SK-MEL-5 (cell line): ENCODE measurements at regions not wholly inside any gene's neighbourhood (a gene's known extent, or its start where the extent isn't known, plus 50 kb on each side); places are given as distances from the start of the nearest gene placed in this dataset.
"Not testable (repeated sequence)": the region's sequence is repeated elsewhere in the genome, so short reads cannot be mapped to it uniquely, and the experiment has no call there.

ENCODE experiments used
- DNase-seq: peaks from one replicate; pipeline ENCODE4 v3.0.0-alpha.2; 2016; ENCODE audit warnings: low read depth, low spot score
- in situ Hi-C: cut with HindIII; loops from 2 replicates; pipeline ENCODE4 v1.10.0; 2016; ENCODE audit warnings: low sequenced_read_pairs, high pct_unique_total_duplicates, low pct_unique_long_range_greater_than_20kb

DNA sequence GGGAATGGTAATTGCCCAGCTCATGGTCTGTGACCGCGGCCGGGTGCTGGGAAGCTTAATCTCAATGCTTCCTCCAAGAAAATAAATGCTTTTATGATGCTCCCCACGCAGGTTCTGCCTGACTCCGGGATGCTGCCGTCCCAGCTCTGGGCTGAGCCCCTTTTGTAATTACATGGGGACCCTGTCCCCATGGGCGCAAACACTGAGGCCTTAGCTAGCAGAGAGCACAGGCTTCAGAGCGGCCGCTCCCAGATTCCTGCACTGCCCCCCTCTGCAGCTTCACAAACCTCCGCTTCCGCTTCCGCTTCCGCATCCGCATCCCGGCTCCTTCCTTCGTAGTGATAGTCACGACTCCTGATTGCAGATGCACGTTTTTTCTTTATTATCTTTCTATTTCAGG lies 129.5 kb downstream of the KIF26A start:
- DNase-seq: no peak
- in situ Hi-C loops: no loop called here

GRCh38 chr14:104268295-104268694 lies 129.9 kb downstream of the KIF26A start:
- in situ Hi-C loops: no loop called here
- DNase-seq: no peak

- in situ Hi-C loops: no loop called here
These were observed 130.5 kb downstream of the KIF26A start for GRCh38 chr14:104268725-104269436.

DNA sequence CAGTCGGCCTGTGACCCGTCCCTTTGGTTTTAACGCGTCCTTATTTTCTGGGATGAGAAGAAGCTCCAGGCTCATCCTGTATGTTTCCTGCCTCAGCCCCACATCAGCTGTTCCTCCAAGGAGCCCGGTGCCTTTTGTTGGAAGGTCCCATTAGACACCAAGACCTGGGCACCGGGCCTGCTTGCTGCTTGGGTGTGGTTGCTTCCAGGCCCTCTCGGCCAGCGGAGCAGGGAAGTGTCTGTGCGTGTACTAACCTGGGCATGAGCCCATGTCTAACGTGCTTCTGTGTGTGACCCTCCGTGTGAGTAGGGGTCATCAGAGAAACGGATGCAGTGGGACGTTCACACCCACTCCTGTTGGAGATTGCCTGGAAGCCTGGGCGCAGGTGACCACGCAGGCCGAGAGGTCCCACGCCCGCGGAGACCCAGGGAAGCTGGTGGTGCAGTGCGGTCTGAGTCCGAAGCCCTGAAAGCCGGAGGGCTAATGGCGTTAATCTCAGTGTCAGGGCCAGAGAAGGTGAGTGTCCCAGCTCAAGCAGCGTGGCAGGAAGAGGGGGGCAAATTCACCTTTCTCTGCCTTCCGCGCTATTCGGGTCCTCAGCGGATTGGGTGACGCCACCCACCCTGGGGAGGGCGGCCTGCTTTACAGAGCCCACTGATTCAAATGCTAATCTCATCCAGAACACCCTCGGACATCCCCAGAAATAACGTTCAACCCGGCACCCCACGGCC lies 131.3 kb downstream of the KIF26A start:
- in situ Hi-C loops, DNase-seq: not testable (repeated sequence)

More at GRCh38 chr14:104268725-104269436, 130.5 kb downstream of the KIF26A start:
- no peak for DNase-seq

DNA sequence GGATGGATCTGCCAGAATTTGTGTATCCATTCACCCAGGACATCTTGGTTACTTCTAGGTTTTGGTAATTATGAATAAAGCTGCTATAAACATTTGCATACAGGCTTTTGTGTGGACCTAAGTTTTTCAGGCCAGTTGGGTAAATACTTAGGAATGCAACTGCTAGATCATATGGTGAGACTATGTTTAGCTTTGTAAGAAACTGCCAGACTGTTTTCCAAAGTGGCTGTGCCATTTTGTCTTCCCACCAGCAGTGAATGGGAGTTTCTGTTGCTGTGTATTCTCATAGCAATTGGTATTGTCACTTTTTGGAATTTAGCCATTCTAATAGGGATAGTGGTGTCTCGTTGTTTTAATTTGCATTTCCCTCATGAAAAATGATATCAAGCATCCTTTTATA lies 133.0 kb downstream of the KIF26A start:
- no peak for DNase-seq
- in situ Hi-C loops: no loop called here

GRCh38 chr14:104274806-104275205 lies 136.4 kb downstream of the KIF26A start:
- in situ Hi-C loops: no loop called here

GRCh38 chr14:104277416-104278213 lies 139.2 kb downstream of the KIF26A start:
- in situ Hi-C loops: no loop called here
- no peak for DNase-seq

More at GRCh38 chr14:104274806-104275205, 136.4 kb downstream of the KIF26A start:
- DNase-seq: no peak

- in situ Hi-C loops: no loop called here
- DNase-seq: no peak
These were observed 139.8 kb downstream of the KIF26A start for GRCh38 chr14:104278214-104278534.

GRCh38 chr14:104280085-104280901 lies 141.9 kb downstream of the KIF26A start:
- in situ Hi-C loops: no loop called here

DNA sequence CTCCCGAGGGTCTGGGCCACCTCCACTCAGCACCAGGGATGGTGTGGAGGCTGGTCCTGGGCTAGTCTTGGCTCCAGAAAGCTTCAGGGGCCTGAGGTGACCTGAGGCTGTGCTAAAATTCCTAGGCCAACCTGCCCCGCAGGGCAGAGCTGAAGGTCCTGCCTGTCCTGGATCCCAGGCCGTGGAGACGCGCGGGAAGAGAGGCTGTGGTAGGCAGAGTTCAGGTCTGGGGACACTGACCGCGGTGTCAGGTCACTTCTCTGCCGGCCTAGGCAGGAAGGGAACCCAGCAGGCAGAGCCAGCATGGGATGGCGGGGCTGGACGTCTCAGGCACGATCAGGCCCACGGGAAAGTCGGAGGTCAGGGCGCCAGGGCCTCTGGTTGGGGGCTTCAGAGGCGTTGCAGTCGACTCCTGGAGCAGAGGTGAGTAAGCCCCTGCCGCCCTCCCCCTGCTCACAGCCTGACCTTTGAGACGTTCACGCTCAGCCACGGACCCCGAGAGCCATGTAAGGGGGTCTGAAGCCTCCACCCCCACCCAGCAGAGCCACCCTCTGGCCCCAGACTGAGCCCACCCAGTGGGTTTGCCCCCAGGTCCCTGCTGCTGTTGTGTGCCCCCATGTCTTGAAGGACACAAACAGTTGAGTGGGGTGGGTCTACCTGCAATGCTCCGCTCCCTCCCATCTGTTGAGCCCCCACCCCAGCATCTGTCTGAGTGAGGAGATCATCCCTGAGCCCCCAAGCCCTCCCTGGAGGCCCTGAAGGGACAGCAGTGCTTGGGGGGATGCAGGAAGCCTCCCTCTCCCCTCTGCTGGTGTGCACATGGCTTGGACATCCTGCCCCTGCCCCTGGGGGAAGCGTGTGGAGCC lies 142.7 kb downstream of the KIF26A start:
- in situ Hi-C loops: no loop called here
- DNase-seq: no peak

More at GRCh38 chr14:104280085-104280901, 141.9 kb downstream of the KIF26A start:
- DNase-seq: no peak

DNA sequence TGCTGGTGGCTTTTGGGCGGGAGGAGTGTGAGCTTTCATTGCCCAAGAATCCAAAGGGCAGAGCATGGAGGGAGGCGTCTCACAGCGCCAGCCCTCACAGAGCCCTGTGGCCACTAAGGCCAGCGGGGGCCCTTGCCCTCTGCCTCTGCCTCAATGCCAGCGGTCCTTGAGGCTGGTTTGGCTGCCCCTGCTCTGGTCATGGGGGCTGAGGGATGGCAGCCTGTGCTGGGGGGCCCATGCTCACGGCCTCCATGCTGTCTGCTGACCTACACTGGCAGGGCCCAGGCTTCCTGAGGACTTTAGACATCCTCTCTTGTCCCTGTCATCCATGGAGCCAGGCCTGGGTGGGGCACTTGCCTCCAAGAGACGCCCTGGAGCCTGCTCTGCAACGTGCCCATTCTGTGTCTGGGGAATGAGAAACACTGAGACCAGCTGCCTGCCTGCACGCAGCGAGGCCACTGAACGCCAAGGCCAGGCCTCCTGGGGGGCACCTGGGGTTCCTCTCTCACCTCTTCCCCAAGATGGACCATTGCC lies 143.4 kb downstream of the KIF26A start:
- in situ Hi-C loops: no loop called here
- no peak for DNase-seq

DNA sequence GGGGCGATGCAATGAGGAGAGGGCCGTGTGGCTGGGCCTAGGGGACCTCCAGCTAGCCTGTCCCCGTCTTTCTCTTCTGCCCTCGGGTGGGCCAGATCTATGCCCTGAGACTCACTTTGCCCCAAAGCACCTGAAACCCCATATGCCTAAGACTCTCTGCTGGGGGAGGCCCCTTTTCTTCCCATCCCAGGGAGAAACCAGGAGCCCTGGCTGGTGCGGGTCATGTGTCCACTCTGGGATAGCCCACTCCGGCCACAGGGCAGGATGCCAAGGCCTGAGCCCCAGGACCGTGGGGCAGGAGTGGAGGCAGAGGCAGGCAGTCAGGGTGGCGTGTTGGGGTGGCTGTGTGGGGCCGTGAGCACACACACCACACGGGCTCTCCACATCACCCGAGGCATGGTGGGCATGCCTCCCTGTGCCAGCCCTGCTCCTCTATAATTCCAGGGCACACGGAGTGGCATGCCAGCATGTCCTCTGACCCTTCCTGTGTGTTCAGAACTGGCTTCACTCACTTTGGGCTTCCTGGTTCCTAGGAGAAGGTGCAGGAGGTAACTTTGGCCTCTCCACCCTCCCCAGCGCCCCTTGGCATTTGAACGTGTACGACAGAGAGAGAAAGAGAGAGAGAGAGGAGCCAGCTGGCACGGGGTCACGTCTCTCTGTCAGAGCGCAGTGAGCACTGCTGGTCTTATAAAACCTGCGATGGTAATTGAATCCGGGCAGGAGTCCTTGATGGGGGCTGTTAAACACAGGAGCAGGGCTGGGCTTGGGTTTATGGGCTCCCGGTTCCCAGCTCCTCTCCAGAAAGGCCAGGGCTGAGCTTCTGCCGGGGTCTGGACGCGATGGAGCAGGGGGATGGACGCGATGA lies 144.2 kb downstream of the KIF26A start:
- in situ Hi-C loops: no loop called here
- DNase-seq: no peak

DNA sequence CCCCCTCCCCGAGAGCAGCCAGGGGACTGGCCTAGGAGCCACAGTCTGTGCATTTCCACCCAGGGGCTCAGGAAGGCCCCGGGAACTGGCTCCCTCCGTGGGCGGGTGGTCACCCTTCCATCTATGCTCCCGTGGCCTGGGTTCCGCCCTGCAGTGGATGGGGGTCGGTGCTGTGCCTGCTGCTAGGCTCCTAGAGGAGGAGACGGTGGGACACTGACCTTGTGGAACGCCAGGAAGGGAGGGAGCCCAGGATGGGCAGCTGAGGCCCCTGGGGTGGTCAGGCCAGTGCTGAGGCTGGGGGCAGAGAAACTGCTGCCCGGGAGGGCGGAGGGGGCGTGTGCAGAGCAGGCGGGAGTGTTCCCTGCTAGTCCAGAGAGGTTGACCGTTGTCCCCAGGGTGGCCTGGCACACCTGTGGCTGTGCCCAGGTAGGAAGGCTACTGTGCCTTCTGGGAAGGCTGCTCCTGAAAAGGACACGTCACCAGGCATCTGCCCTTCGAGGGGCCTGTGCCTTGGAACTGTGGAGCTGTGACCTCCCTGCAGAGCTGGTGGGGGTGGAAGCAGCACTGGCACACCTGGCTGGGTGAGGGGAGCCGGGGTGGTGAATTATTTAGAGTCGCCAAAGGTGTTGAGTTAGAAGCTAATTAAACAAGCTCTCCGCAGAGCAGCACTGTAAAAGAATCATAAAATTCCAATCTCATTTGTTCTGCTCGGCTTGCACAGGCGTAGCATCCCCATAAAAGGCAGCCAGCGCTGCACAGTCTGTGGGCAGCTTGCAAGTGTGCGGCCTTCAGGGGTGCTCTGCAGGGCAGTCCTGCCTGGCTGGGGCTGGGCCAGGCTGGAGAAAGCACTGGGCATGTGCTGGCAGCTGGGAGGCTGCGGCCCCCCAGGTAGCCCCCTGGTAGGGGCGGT lies 145.1 kb downstream of the KIF26A start:
- DNase-seq: no peak

DNA sequence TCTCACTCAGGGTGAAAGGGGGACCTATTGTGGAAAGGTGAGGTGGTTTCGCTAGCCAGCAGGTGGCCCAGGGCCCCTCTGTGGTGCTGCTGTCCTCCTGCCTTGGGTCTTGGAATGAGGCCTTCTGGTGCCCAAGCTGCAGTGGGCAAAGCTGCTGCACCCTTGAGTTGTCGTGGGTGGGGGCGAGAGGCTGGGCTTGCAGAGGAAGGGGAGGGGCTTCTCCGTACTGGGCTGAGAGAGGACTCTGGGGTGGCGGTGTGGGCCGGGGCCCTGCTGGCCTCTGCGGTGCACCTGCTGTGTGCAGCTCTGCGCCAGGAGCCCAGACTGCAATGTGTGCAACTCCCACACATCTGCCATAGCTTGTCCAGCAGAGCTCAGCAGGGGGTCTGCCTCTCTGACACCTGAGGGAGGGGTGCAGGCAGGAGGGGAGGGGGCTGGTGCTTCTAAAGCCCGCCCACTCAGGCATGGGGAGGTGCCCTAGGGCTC lies 145.8 kb downstream of the KIF26A start:
- in situ Hi-C loops: no loop called here
- no peak for DNase-seq

More for the DNA sequence above, 145.1 kb downstream of the KIF26A start:
- in situ Hi-C loops: no loop called here
